ENCODE measurements at regions not wholly inside any gene's neighbourhood (a gene's known extent, or its start where the extent isn't known, plus 50 kb on each side); places are given as distances from the start of the nearest gene placed in this dataset.
"Not testable (repeated sequence)": the region's sequence is repeated elsewhere in the genome, so short reads cannot be mapped to it uniquely, and the experiment has no call there.

DNA sequence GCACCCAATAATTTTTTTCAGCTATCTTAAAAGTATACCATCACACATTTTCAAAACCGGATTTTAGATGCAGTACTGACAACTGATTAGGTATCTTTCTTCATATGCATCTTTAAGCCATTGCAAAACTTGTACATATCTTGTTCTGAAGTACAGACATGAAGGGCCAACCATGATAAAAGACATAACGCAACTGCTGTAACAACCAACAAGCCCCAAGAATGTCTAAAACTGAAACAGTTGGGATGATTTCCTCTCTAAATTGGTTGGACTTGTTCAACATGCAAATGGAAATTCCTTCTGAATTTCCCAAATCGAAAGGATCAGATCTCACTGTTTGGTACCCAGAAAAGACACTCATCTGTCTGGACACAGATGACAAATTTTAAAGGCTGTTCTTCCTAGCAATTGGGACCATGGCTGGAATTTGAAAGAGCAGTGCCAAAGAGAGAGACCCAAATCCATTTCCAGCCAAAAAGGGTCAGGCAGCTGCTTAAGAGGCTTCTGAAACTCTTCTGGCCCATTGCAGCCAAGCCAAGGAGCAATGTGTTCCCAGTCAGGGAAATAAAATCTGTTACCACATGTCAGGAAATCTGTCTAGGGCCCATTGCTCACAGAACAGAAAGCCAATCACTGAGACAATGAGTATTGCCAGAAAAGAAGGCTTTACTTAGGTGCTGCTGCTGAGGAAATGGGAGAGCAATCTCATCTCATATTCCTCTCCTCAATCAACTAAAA, 1122.4 kb upstream of the USP15 start:
- DNase-seq, result no peak

DNA sequence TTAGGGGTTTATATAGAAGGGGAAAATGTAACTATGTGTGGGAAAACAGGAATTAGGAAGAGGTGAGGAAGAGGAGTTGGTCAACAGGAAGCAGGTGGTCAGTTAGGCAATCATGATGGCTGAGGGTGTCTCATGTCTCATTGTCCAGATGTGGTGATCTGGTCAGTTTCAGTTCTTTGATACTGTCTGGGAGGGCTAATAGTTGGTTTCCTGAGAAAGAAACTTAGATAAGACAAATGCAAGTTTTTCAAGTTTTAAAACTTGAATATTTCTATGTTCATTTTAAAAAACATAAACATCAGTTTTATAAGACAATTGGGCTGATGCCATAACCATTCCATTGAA, 1121.8 kb upstream of the USP15 start:
- no peak for DNase-seq

DNA sequence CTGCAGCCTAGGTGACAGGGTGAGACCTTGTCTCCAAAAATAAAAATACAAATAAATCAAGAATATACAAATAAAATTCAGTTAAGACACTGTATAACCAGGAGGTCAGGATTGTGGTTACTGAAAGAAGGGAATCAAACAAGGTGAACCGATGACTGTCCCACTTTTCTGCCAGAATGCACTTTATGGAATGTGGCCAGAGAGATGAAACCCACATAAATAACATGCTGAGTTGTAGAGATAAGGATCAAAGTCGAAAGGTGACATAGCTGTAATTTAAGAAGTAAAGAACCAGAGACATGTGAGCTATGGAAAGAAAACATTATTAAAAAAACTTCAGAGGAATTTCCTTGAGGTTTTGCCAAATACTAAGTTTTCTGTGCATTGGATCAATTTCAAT, 1098.2 kb upstream of the USP15 start:
- no peak for DNase-seq

DNA sequence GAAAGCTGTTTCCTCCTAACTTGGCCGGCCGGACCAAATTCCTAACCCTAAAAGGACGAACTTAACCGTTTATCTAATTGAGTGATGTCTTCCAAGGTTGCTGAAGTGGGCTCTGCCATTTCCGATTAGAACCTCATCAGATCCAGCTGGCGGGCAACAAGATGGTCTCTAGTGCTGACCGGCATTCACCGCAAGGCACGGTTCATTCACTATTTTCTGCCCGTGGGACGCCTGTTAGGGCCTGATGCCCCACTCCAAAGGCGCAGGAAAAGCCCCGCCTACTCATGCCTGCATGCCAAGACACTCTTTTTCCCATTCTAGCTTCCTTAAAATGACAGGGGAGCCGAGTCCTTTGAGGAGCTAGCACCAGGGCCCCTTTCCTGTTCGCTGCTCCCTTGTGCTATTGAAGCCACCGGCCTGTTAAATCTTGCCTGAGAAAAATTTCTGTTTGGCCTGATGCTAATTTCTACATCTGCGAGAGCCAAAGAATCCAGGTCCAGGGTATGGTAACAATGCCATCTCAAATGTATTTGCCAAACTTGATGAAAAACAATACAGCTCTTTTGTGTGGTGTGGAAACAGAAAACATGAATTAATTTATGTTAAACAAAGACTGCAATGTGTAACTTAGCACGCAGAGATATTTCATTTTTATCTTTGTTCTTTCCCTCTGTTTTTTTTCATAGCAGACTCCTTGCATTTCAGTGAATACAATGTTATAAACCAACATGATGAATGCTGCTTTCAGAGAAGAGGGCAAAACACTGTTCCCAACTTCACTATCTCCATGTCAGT, 1071.2 kb upstream of the USP15 start:
- DNase-seq, result no peak

DNA sequence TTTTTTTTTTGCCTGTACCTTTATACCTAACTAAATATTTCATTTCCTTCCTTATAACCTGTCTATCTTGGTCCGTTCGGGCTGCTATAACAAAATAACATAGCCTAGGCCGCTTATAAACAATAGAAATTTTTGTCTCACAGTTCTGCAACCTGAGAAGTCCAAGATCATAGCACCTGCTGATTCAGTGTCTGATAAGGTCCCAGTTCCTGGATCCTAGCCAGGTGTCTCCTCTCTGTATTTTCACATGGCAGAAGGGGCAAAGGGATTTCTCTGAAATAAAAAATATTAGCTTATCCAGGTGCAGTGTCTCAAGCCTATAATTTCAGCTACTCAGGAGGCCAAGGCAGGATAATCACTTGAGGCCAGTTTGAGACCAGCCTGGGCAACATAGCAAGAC, 1046.6 kb upstream of the USP15 start:
- no peak for DNase-seq

DNA sequence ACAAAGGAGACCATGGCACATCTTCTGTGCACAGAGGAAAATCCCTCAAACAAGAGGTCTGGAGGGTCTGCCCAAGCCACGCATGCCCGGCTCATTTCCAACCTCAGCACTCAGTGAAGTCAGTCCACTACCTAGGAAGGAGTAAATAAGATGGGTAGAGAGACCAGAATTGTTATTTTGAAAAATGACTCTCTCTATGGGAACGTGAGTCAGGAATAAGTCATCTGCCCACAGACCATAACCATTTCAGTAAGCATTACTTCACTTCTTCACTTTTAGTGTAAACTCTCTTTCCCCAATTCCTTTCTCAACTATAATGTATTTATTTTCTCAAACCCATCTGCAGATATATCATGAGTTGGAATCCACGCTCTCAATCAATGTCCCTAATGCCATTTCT, 1039.9 kb upstream of the USP15 start:
- no peak for DNase-seq

DNA sequence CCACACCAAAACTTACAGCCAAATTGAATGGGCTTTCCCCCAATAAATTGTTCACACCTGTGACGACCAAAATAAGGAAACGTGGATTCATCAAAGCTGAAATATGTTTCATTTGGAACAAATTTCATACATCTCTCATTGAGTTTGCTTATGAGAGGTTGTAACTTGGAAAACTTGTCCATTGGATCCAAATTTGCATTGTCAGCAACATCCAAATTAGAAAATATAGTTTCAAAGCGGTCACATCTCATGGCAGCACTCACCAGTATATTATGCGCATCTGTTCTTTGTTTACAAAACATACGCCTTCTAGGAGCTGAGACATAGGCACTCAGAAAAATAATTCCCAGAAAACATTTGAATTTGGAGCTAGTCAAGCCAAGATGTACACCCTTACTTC, 1028.2 kb upstream of the USP15 start:
- no peak for DNase-seq

DNA sequence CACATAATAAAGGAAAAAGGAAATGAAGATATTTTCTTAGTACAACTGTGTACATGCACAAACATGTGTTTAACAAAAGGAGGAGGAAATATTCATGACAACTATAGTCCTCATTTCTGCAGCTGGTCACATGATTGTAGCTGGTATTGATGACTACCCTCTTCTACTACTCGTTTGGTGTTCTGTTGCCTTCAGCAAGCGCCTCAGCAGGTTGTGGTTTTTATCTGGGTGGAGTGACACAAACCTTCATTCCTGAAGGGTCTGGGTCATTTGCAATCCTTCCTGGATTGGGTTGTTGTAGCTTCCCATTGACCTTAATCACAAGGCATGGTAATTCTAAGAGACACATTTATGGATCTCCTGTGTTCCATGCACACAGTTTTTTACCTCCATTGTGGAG, 1009.9 kb upstream of the USP15 start:
- no peak for DNase-seq

DNA sequence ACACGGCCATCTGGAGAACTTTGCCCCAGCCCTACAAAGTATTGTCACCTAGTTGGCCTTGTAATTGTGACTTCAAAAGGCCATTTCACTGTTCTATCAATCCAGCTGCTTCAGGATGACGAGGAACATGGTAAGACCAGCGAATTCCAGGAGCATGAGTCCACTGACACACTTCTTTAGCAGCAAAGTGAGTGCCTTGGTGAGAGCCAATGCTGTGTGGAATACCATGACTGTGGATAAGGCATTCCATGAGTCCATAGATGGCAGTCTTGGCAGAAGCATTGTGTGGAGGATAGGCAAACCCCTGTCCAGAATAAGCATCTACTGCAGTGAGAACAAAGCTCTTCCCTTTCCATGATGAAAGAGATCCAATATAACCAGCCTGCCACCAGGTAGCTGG, 1009.1 kb upstream of the USP15 start:
- no peak for DNase-seq

DNA sequence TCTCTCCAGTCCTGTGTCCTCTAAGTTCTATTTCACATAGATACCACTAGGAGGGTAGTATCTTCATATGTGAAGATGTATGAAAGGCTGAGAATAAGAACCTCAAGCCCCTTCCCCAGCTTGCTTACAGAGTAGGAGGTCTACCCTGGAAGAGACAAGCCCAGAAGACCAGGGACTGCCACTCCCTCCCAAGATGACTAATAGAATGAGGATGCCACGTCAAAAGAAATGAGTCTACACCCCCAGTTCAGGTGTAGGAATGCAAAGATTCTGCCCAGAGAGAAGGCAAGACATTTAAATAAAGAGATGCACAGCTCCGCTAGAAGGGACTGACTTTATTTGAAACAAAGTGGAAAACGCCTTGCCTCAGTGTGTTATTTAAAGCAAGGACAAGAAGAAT, 1006.0 kb upstream of the USP15 start:
- DNase-seq, result no peak

DNA sequence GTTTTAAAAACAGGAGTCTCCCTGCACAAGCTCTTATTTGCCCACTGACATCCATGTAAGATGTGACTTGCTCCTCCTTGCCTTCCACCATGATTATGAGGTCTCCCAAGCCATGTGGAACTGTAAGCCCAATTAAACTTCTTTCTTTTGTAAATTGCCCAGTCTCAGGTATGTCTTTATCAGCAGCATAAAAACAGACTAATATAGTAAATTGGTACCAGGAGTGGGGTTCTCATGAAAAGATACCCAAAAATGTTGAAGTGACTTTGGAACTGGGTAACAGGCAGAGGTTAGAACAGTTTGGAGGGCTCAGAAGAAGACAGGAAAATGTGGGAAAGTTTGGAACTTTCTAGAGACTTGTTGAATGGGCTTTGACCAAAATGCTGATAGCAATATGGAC, 995.9 kb upstream of the USP15 start:
- not testable (repeated sequence) for DNase-seq

DNA sequence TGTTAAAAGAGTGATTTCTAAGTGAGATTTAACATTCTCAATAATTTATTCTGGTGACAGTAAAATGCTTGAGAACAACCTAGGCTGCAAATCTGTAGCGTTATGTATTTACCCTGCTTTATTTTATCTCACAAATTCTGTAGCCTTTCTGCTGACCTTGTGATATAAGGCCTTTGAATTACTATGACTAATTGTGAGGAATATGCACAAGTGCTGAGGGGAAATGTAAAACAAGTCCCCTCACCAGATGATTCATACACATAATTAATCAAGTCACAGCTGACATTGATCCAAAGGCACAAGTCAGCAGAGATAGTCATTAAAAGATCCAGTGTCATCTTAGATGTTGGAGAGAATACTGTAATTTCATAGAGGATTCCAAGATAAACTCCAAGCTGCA, 992.7 kb upstream of the USP15 start:
- DNase-seq, result no peak

DNA sequence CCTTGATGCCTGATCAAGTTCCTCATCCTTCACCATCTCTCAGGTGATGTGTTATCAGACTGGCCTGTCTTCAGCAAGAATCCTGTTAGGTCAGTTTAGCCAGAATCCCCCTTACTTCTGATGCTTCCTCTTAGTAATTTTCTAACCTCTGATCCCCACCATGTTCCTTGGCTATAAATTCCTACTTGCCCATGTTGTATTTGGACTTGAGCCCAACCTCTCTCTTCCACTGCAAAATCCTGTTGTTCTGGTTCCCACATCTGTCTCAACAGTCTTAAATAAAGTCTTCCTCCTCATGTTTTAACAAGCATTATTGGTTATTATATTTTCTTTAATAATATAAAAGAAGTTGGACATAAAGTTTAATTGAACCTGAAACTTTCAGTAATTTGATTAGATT, 987.8 kb upstream of the USP15 start:
- DNase-seq, result no peak

DNA sequence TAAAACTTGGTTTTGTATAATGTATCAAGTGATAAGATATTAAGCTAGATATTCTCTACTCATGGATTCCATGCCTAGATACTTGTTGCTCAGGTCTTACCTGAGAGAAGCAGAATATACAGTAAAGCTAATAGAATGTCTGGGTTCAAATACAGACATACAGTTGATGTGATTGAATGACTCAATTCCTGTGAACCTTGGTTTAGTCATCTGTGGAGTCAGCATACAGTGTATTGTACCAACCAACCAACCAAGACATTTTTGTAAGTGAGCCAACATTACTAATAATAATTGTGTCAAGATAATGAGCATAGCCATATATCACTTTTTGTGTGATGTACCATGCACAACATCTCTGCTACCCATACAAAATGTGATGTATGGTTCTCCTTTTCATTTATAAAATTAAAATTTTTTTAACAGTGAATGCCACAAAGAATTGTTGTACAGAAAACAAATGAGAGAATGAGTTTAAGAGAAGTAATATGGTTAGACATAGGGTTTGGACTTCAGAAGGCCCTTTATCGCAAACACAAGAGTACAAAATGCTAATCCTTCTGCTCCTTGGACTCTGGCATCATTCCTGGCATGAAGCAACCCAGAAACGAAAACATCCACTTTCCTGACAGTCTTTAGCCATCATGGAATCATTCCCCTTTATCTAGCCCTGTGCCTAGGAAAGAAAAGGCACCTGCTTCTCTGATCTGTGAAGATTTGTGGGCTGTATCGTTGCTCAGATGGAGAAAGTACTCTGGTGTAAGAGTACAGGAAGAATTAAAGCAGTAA, 977.2 kb upstream of the USP15 start:
- DNase-seq, result no peak

DNA sequence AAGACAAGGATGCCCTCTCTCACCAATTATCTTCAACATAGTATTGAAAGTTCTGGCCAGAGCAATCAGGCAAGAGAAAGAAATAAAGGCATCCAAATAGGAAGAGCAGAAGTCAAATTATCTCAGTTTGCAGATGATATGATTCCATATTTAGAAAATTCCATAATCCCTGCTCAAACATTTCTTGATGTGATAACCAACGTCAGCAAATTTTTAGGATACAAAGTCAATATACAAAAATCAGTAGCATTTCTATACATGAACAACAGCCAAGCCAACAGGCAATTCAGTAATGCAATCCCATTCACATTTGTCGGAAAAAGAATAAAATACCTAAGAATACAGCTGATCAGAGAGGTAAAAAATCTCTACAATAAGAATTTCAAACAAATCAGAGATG, 969.7 kb upstream of the USP15 start:
- no peak for DNase-seq

DNA sequence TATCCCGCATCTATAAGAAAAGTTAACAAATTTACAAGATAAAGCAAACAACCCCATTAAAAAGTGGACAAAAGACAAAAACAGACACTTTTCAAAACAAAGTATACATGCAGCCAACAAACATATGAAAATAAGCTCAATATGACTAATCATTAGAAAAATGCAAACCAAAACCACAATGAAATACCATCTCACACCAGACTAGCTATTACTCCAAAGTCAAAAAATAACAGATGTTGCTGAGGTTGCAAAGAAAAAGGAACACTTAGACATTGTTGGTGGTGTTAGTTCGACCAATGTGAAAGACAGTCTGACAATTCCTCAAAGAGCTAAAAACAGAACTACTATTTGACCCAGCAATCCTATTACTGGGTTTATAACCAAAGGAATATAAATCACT, 968.6 kb upstream of the USP15 start:
- no peak for DNase-seq

DNA sequence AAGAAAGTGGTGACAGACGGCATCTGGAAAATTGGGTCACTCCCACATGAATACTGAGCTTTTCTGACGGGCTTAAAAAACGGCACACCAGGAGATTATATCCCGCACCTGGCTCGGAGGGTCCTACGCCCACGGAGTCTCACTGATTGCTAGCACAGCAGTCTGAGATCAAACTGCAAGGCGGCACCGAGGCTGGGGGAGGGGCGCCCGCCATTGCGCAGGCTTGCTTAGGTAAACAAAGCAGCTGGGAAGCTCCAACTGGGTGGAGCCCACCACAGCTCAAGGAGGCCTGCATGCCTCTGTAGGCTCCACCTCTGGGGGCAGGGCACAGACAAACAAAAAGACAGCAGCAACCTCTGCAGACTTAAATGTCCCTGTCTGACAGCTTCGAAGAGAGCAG, 966.2 kb upstream of the USP15 start:
- not testable (repeated sequence) for DNase-seq

DNA sequence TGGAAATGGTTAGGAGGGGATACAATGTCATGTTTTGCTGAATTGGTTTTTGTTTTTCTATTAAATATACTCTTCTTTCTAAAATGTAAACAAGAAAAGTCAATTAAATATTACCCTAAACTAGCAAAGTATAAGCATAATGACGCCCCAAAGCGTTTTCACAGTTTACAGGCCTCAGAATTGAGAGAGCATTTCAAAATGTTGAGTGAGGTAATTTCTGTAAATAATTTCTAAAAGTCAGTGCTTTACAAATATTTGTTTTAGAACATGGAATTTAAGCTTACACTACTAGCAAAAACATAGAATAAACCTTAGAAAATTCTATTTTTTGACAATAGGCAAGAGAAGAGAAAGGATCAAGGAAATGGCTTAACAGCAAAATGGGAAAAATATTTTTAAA, 958.4 kb upstream of the USP15 start:
- DNase-seq, result no peak

DNA sequence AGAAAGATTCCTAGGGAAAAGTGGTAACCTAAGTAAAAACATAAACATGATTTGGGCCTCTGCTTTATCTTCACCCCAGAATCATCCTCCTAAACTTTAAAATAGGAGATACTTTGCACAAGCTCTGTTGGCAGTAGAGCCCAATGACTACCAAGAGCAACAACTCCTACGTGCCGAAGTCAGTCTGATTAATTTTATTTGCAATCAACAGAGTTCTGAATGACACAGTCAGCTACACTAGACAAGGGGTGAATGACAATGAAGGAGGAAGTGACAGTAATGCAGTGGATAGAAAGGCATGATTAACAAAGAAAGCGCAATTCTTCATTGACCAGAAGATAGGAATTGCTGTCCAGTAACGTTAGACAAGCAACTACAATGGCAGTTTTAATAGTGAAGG, 957.9 kb upstream of the USP15 start:
- DNase-seq, result no peak

DNA sequence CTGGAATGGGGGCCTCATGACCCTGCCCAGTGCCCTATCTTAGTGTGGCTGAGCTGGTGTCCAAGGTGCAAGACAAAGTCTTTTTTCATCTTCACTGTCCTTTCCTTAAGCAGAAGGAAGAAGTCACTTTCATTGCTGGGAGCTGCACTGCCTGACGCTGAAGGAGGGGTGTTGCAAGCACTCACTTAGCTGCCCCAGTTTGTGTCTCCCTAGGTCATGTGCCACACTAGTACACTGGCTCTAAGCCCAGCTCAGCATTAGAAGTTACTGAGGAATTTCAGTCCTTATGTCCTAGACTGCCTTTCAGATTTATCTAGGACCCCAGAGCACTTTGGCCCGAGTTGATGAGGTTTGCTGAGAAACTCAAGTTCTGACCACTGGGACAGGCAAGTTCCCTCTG, 952.0 kb upstream of the USP15 start:
- DNase-seq, result no peak

DNA sequence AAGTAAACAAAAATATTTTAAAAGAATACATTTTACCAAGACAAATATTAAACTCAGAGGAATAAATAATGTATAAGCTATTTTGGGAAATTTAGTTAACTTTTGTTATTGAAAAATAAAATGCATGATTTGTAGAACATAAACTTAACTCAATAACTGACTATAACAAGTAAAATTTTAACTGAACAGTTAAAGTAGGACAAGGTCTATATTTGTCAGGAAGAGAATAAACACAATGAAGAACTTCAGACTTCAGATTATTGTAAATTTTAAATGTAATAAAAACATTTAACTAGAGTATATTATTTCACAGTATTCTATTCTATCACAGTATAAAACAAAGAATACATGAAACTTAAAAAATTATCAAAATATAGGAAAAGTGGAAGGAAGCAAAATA, 948.8 kb upstream of the USP15 start:
- DNase-seq, result no peak

DNA sequence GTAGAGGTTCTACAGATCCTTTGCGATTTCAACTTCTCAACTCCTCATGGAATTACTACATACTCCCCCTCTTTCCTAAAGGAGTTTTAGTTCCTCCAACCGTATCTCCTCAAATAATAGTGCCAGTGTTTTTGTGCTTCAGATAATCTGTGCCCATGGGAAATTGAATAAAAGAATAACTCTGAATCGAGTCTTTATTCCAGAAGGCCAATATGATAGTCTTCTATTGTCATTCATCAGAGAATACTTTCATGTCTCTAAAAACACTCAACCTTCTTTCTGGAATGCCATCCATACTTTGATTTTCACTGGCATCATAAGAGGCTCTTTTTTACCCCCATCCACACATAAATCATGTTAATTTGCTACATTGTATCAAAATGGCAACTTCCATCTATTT, 911.3 kb upstream of the USP15 start:
- DNase-seq, result no peak

DNA sequence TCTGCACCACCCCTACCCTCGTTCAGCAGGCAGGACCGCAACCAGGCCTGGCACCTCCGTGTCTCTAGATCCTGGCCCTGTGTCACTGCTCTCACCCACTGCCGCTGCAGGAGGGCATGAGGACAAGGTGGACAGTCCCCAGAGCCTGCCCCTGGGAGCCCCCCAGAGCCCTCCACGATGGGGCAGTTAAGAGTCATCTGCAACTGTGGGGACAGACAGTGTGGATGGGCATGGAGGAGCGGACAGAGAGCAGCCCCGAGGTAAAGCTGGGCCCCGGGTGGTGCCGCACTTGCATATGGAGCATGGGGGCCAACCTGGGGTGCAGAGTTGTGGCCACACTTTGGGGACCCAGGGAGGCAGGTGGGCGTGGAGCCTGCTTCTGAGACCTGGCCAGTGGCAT, 905.1 kb upstream of the USP15 start:
- no peak for DNase-seq

DNA sequence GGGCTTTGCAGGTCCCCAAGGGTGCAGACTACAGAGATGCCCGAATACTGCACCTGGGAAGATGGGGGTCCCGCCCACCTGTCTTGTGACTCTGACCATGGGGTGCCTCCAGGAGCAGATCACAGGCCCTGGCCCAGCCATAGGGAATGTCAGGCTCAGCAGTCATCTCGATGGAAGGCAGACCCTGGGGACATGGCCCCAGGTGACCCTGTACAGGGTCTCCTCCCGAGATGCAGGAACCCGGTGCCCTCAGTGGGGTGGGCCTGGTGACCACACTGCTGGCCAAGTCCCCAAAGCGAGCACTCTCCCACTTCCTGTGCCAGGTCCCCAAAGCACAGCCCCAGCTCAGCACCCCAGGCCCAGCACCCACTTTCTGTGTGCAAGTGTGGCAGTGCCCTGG, 903.7 kb upstream of the USP15 start:
- DNase-seq, result no peak

Measured in CD4-positive, alpha-beta T cell treated with Interleukin-21 for 1 hour (primary cell).